Bronchial epithelial cell (primary cell): ENCODE measurements at regions not wholly inside any gene's neighbourhood (a gene's known extent, or its start where the extent isn't known, plus 50 kb on each side); places are given as distances from the start of the nearest gene placed in this dataset.
"Not testable (repeated sequence)": the region's sequence is repeated elsewhere in the genome, so short reads cannot be mapped to it uniquely, and the experiment has no call there.

Experiments
- DNase-seq: peaks from one replicate; pipeline ENCODE4 v3.0.0-alpha.2; 2010; ENCODE audit warnings: low read depth
- FAIRE-seq: peaks from 2 replicates; lab custom pipeline; 2011; peaks lifted over from hg19 to GRCh38; lab: Jason Lieb, UNC
- H3K27me3 ChIP-seq: 2 replicates; pipeline ENCODE4 v1.5.1; 2011; ENCODE audit warnings: low read length; ENCODE audit not compliant: control insufficient read depth, insufficient read depth
- H3K36me3 ChIP-seq: 2 replicates; pipeline ENCODE4 v1.5.1; 2011; ENCODE audit warnings: low read length; ENCODE audit not compliant: control insufficient read depth, insufficient read depth
- H3K4me3 ChIP-seq: 2 replicates; pipeline ENCODE4 v1.5.1; 2011; ENCODE audit warnings: mild to moderate bottlenecking, low read depth, low read length, control low read depth
- TF ChIP-seq, protein P1 (sequence below): IDR thresholded peaks from 2 replicates; pipeline ENCODE4 v1.5.1; 2011; ENCODE audit warnings: mild to moderate bottlenecking, moderate library complexity, low read length, control low read depth, inconsistent platforms; ENCODE audit not compliant: insufficient read depth, severe bottlenecking

DNA sequence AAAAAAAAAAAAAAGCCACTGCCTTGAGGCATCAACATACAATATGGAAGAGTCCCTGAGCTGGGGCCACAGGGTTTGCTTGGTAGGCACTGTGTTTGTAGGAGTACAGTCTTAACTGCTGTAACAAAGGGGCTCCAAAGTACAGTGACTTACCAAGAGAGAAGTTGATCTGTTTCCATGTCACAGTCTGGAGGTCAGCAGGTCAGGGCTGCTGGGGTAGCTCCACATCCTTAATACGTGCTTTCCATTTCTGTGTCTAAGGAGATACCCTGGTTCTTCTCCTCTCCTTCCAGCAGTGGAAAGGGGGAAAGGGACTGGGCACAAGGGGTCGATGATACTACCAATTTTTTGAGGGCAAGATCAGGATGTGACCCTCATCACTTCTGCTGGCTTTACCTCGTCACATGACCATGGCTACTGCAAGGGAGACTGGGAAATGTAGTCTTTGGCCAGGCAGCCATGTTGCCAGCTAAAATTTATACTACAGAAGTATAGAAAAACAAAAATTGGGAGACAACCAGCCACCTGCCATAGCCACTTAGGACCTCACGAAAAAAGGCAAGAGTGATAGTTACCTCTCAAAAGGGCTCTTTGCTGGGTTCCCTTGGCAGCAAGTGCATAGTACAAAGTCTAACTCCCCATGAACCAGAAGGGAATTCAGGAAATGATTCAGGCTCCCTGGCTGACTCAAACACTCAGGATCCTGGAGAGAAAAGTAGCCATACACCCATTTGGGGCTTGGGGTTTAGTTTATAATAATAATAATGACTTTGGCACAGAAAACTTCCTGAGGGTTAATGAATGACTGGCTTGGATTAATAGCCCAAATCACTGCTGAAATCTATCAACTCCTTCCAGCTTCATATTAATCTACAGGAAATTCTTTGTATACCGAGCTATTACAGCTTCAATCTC is 52.7 kb upstream of the ATP5PO start:
- Histone ChIP-seq H3K36me3 (no peaks in the 10 kb centered on the region), H3K4me3 (no peak overlapping the region), H3K27me3 (no peaks in the 10 kb centered on the region)
- no peak for FAIRE-seq
- peak; percentile 83 for DNase-seq
- TF ChIP-seq, protein P1, sequence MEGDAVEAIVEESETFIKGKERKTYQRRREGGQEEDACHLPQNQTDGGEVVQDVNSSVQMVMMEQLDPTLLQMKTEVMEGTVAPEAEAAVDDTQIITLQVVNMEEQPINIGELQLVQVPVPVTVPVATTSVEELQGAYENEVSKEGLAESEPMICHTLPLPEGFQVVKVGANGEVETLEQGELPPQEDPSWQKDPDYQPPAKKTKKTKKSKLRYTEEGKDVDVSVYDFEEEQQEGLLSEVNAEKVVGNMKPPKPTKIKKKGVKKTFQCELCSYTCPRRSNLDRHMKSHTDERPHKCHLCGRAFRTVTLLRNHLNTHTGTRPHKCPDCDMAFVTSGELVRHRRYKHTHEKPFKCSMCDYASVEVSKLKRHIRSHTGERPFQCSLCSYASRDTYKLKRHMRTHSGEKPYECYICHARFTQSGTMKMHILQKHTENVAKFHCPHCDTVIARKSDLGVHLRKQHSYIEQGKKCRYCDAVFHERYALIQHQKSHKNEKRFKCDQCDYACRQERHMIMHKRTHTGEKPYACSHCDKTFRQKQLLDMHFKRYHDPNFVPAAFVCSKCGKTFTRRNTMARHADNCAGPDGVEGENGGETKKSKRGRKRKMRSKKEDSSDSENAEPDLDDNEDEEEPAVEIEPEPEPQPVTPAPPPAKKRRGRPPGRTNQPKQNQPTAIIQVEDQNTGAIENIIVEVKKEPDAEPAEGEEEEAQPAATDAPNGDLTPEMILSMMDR: no peak

DNA sequence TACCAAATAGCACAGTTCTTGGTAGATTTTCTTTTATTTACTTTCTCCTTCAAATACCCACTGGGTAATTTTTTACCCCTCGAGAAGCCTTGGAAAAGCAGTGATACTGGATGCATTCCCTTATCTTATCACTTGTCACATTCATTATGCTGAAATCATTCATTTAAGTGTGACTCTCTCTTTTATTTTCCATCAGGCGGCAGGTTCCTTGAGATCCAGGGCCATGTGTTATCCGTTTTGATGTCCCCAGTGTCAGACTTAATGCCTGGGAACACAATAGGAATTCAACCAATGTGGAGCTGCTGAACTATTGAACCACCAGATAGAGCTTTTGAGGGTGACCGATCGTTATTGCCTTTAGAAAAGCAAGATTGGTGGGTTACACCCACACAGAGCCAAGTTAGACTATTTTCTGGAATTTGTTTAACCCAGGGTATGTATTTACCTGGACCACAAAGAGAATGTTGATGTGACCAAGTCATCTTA is 51.5 kb upstream of the ATP5PO start:
- no peaks in the 10 kb centered on the region for H3K27me3 ChIP-seq
- no peaks in the 10 kb centered on the region for H3K36me3 ChIP-seq
- no peak overlapping the region for H3K4me3 ChIP-seq
- no peak for DNase-seq
- FAIRE-seq: no peak
- TF ChIP-seq, protein P1: no peak

DNA sequence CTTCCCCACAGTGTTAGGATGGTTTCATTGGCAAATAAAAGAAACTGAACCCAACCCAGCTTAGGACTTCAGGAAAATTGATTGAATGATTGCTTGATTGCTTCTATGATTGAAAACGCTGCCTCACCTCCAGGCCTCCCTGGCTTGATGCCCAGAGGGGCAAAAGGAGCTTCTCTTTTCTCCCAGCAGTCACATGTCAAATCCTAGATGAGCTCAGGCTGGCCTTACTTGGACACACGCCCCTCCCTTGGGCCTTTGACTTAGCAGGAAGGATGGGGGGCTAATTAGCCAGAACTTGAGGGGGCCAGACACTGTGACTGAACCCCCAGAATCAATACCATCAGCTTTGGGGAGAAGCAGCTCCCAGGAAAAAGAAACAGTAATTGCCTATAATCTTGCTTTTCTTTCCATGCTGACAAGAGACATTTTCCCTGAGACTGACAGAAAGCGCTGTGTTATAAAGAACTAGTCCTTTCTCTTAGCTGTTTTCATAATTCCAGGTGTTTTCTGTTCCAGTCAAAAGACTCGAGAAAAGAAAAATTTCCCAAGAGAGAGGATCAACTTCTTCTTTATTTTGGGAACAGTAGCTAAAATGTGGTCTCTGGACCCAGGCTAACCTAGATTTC is 50.8 kb upstream of the ATP5PO start:
- H3K36me3 ChIP-seq: no peaks in the 10 kb centered on the region
- no peak for FAIRE-seq
- TF ChIP-seq, protein P1: no peak
- no peak for DNase-seq
- H3K4me3 ChIP-seq: no peak overlapping the region
- no peaks in the 10 kb centered on the region for H3K27me3 ChIP-seq

DNA sequence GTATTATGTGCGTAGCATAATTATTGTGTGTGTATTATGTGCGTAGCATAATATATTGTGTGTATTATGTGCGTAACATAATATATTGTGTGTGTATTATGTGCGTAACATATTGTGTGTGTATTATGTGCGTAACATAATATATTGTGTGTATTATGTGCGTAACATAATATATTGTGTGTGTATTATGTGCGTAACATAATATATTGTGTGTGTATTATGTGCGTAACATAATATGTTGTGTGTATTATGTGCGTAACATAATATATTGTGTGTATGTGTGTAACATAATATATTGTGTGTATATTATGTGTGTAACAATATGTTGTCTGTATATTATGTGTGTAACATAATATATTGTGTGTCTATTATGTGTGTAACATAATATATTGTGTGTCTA is 50.1 kb upstream of the ATP5PO start:
- not testable (repeated sequence) for DNase-seq, H3K36me3 ChIP-seq, H3K27me3 ChIP-seq, H3K4me3 ChIP-seq, FAIRE-seq
